ENCODE measurements at regions not wholly inside any gene's neighbourhood (a gene's known extent, or its start where the extent isn't known, plus 50 kb on each side); places are given as distances from the start of the nearest gene placed in this dataset.
A peak's percentile ranks its signal among the peaks of the same experiment; 100 is the strongest.

GRCh38 chr10:34933676-34934075 lies 118.6 kb upstream of the PARD3 start:
- H3K4me1 Mint-ChIP-seq, result no peaks in the 10 kb centered on the region
- TF ChIP-seq, protein P1, sequence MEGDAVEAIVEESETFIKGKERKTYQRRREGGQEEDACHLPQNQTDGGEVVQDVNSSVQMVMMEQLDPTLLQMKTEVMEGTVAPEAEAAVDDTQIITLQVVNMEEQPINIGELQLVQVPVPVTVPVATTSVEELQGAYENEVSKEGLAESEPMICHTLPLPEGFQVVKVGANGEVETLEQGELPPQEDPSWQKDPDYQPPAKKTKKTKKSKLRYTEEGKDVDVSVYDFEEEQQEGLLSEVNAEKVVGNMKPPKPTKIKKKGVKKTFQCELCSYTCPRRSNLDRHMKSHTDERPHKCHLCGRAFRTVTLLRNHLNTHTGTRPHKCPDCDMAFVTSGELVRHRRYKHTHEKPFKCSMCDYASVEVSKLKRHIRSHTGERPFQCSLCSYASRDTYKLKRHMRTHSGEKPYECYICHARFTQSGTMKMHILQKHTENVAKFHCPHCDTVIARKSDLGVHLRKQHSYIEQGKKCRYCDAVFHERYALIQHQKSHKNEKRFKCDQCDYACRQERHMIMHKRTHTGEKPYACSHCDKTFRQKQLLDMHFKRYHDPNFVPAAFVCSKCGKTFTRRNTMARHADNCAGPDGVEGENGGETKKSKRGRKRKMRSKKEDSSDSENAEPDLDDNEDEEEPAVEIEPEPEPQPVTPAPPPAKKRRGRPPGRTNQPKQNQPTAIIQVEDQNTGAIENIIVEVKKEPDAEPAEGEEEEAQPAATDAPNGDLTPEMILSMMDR (conservative IDR thresholded peaks at IDR 0.05), result no peak
- DNase-seq (ENCODE audit: low read depth, low spot score), result no peak
- H3K27me3 Mint-ChIP-seq (ENCODE audit: low read depth), result no peaks in the 10 kb centered on the region
- no peak overlapping the region for H3K4me3 Mint-ChIP-seq
- no peaks in the 10 kb centered on the region for H3K36me3 Mint-ChIP-seq (ENCODE audit: low read depth)
- H3K9me3 Mint-ChIP-seq, result no peaks in the 10 kb centered on the region
- H3K27ac Mint-ChIP-seq (ENCODE audit: unreplicated experiment), result no peak overlapping the region

- Mint-ChIP-seq H3K4me1 (no peaks in the 10 kb centered on the region), H3K36me3 (ENCODE audit: low read depth) (no peaks in the 10 kb centered on the region), H3K4me3 (no peak overlapping the region), H3K27ac (ENCODE audit: unreplicated experiment) (no peak overlapping the region), H3K27me3 (ENCODE audit: low read depth) (no peaks in the 10 kb centered on the region), H3K9me3 (no peaks in the 10 kb centered on the region)
- DNase-seq (ENCODE audit: low read depth, low spot score), result no peak
- TF ChIP-seq, protein P1 (conservative IDR thresholded peaks at IDR 0.05), result no peak
Measured at GRCh38 chr10:34932235-34932634, 117.1 kb upstream of the PARD3 start.

GRCh38 chr10:34931216-34931615 lies 116.1 kb upstream of the PARD3 start:
- TF ChIP-seq, protein P1 (conservative IDR thresholded peaks at IDR 0.05), result no peak
- no peaks in the 10 kb centered on the region for H3K27me3 Mint-ChIP-seq (ENCODE audit: low read depth)
- H3K4me1 Mint-ChIP-seq, result no peaks in the 10 kb centered on the region
- no peak overlapping the region for H3K4me3 Mint-ChIP-seq
- no peak for DNase-seq (ENCODE audit: low read depth, low spot score)
- no peaks in the 10 kb centered on the region for H3K9me3 Mint-ChIP-seq
- no peaks in the 10 kb centered on the region for H3K36me3 Mint-ChIP-seq (ENCODE audit: low read depth)
- H3K27ac Mint-ChIP-seq (ENCODE audit: unreplicated experiment), result no peak overlapping the region

- peaks cover 3% of the 10 kb centered on the region for H3K27me3 Mint-ChIP-seq (ENCODE audit: low read depth)
- H3K36me3 Mint-ChIP-seq (ENCODE audit: low read depth), result peaks cover 7% of the 10 kb centered on the region
- peaks cover 16% of the 10 kb centered on the region for H3K4me1 Mint-ChIP-seq
- no peak for DNase-seq (ENCODE audit: low read depth, low spot score)
- H3K27ac Mint-ChIP-seq (ENCODE audit: unreplicated experiment), result peak overlapping the region; percentile 71
- TF ChIP-seq, protein P1 (conservative IDR thresholded peaks at IDR 0.05), result no peak
- peaks cover 4% of the 10 kb centered on the region for H3K9me3 Mint-ChIP-seq
- no peak overlapping the region for H3K4me3 Mint-ChIP-seq
Measured at GRCh38 chr10:34922138-34922537, 107.0 kb upstream of the PARD3 start.

GRCh38 chr10:34920578-34920977 lies 105.5 kb upstream of the PARD3 start:
- Mint-ChIP-seq H3K27me3 (ENCODE audit: low read depth) (peaks cover 3% of the 10 kb centered on the region), H3K27ac (ENCODE audit: unreplicated experiment) (no peak overlapping the region), H3K36me3 (ENCODE audit: low read depth) (peaks cover 7% of the 10 kb centered on the region), H3K4me3 (no peak overlapping the region), H3K9me3 (peaks cover 4% of the 10 kb centered on the region), H3K4me1 (peaks cover 16% of the 10 kb centered on the region)
- TF ChIP-seq, protein P1 (conservative IDR thresholded peaks at IDR 0.05), result no peak
- no peak for DNase-seq (ENCODE audit: low read depth, low spot score)

Measured in neural crest cell (in vitro differentiated cells).